Colon (tissue), 2 donors: ENCODE measurements at regions not wholly inside any gene's neighbourhood (a gene's known extent, or its start where the extent isn't known, plus 50 kb on each side); places are given as distances from the start of the nearest gene placed in this dataset.

Experiments used
- FAIRE-seq: peaks from 2 replicates; lab custom pipeline; 2012; peaks lifted over from hg19 to GRCh38; lab: Jason Lieb, UNC
- donor health status: control.
- donor health status: control.

DNA sequence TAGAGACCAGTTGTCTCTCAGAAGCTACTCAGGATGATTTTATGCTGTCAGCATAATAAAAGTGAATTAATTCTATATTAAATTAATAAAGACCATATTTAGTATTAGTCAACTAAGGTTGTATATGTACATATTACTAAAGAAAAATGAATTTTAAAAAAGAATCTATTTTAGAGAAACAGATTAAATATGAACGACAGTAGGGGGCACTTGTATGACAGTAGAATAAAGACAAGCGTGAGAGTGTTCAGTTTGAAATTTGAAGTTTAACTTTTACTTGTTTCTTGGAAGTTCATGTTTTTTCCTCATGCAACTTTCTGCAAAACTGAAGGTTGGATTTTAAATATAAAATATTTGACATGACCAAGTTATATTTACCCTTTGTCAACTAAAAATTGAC, 67.9 kb upstream of the MACF1 start:
- no peak for FAIRE-seq

DNA sequence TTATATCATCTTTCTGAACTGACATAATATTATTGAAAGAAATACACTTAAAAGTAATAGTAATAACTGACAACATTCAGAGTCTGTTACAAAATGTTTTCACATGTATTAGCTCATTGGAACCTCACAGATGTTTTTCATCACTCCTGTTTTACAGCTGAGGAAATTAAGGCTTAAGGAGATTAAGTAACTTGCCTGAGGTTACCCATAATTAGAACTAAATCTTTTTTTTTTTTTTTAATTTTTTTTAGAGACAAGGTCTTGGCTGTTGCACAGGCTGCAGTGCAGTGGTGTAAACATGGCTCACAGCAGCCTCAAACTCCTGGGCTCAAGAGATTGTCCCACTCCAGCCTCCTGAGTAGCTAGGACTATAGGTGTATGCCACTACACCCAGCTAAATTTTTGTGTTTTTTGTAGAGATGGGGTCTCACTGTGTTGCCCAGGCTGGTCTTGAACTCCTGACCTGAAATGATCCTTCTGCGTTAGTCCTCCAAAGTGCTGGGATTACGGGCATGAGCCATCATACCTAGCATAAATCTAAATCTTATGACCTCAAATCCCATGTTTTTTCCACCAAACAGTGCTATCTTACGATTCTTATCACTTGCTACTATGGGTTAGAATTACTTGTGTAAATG, 64.7 kb upstream of the MACF1 start:
- FAIRE-seq = no peak

DNA sequence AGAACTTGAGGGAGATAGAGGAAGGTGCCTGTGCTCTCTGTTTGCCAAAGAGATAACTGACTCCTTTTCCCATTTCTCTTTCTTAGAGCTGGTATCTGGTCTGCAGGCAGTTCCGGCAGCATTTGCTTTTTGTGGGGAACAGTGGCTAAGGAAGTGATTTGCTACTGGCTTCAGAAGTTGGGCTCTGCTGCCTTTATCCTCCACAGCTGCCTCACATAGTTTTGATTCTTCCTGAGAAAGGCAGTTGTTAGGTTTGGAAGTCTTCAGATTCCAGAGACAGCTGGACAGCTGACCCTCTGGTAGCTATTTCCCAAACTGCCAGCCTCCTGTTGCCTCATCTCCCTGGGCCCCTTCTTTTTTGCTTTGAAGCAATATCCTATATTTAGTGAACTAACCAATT, 62.6 kb upstream of the MACF1 start:
- no peak for FAIRE-seq

- no peak for FAIRE-seq
Observed at GRCh38 chr1:39142401-39143060, 62.0 kb upstream of the MACF1 start.

DNA sequence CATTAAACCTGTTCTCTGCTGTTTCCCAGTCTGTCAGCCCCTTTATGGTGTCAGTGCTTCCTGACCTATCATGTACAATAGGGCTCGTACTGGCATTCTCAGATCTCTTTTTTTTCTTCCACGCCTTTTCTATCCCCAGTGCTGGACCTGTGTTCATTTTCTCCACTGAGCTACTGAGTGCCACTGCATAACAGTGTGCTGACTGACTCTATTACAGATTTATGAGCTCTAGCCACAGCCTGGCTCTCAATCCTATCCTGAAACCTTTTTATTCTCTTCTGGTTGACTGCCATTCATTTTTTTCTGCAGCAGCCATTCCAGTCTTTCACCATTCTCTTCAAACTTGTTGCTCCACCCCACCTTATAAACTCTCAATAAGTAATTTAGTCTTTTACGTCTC, 59.6 kb upstream of the MACF1 start:
- no peak for FAIRE-seq

DNA sequence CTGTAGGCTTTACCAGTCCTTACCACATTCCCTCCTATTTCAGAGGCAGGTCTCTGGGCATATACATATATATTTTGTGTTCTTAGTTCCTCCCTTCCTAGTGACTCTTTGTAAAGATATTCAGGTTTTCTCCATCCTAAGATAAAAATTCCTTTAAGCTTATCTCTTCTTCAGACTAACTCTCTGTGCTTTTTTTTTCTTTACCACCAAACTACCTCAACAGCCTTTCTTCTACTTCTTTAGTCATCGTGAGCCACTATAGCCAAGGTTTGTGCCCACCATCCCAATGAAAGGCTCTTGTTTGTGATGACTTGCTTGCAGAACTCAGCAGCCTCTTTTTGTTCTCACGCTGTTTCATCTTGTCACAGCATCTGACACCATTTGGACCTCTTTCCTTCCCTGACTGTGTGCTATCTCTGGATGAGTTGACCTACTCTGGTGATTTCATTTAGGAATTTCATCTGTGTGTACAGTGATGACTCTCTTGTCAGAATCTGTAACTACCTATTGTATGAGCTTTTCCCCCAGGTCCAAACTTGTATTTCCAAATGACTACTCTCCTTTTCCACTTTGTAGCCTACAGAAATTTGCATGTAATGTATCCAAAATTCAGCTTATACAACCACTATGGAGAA, 59.0 kb upstream of the MACF1 start:
- no peak for FAIRE-seq

GRCh38 chr1:39146681-39147080, 57.8 kb upstream of the MACF1 start:
- no peak for FAIRE-seq

GRCh38 chr1:39147099-39148025, 57.1 kb upstream of the MACF1 start:
- FAIRE-seq = no peak

GRCh38 chr1:39148942-39149341, 55.6 kb upstream of the MACF1 start:
- no peak for FAIRE-seq

DNA sequence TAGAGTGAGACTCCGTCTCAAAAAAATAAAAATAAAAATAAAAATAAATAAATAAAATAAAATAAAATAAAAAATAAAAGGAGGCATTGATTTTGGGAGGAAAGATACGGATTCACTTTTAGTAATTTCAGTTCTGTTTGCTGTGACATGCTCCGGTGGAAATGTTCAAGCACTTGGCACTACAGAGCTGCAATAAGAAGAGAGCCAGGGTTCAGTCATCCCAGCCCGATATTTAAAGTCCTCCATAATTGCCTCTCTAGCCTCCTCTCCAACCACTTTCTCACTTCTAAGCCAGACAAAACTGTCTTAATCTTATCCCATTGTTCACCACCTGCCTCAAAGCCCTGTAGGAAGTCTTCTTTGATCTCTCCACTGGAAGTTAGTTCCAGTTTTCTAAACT, 55.0 kb upstream of the MACF1 start:
- no peak for FAIRE-seq

GRCh38 chr1:39150779-39151178, 53.7 kb upstream of the MACF1 start:
- FAIRE-seq = no peak

GRCh38 chr1:39151267-39151666, 53.2 kb upstream of the MACF1 start:
- FAIRE-seq = no peak

DNA sequence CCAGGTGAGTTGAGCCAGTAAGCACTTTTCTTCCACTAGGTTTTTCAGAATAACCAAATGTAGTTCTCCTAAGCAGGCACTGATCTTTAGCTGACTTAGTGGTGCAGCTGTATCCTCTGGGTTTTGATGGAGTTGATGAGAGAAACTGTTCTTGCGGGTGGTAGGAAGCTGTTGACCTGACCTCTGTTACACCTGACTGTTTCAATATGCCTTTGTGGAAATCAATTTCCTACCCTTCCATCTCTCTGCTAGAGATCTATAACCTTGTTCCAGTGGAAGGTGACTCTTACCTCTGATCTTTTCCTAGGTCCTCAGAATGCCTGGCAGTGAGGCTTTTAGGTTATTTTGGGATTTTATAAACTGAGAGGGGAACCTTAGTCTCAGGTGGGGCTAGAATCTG, 51.6 kb upstream of the MACF1 start:
- FAIRE-seq = no peak

- no peak for FAIRE-seq
Observed at GRCh38 chr1:39153684-39154083, 50.8 kb upstream of the MACF1 start.

- FAIRE-seq = no peak
Observed at GRCh38 chr1:39154553-39155421, 49.7 kb upstream of the MACF1 start.
